GM10266 (cell line): ENCODE measurements at regions not wholly inside any gene's neighbourhood (a gene's known extent, or its start where the extent isn't known, plus 50 kb on each side); places are given as distances from the start of the nearest gene placed in this dataset.

Source experiments
- DNase-seq: peaks from one replicate; pipeline ENCODE4 v3.0.0; 2012; ENCODE audit errors: extremely low spot score
- TF ChIP-seq, protein P1 (sequence below): IDR thresholded peaks from 2 replicates; pipeline ENCODE4 v1.5.1; 2012; ENCODE audit warnings: mild to moderate bottlenecking, low read depth; ENCODE audit not compliant: control insufficient read depth, insufficient read depth; ENCODE audit errors: missing control alignments

DNA sequence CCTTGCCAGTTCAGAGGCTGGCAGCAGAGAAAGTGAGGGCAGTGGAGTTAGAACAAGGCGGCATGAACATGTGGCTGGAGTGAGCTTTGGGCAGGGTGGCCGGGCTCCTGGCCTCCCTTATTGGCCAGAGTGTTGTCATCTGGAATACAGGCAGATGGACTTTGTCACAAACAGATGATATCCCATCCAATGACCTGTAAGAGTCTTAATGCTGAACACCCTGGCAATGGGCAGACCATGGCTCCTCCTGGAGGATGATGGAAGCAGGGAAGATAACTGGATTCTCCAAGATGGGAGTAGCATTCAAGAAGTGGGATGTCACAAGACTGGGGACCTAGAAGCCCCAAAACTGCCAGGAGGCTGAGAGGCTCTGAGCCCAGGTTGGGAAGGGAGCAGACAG, 242.1 kb downstream of the MAFB start:
- TF ChIP-seq, protein P1, sequence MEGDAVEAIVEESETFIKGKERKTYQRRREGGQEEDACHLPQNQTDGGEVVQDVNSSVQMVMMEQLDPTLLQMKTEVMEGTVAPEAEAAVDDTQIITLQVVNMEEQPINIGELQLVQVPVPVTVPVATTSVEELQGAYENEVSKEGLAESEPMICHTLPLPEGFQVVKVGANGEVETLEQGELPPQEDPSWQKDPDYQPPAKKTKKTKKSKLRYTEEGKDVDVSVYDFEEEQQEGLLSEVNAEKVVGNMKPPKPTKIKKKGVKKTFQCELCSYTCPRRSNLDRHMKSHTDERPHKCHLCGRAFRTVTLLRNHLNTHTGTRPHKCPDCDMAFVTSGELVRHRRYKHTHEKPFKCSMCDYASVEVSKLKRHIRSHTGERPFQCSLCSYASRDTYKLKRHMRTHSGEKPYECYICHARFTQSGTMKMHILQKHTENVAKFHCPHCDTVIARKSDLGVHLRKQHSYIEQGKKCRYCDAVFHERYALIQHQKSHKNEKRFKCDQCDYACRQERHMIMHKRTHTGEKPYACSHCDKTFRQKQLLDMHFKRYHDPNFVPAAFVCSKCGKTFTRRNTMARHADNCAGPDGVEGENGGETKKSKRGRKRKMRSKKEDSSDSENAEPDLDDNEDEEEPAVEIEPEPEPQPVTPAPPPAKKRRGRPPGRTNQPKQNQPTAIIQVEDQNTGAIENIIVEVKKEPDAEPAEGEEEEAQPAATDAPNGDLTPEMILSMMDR, result no peak
- DNase-seq, result no peak

GRCh38 chr20:40444516-40444915, 244.5 kb downstream of the MAFB start:
- DNase-seq, result no peak
- TF ChIP-seq, protein P1, result no peak

GRCh38 chr20:40443753-40444152, 245.3 kb downstream of the MAFB start:
- no peak for DNase-seq
- TF ChIP-seq, protein P1, result no peak

DNA sequence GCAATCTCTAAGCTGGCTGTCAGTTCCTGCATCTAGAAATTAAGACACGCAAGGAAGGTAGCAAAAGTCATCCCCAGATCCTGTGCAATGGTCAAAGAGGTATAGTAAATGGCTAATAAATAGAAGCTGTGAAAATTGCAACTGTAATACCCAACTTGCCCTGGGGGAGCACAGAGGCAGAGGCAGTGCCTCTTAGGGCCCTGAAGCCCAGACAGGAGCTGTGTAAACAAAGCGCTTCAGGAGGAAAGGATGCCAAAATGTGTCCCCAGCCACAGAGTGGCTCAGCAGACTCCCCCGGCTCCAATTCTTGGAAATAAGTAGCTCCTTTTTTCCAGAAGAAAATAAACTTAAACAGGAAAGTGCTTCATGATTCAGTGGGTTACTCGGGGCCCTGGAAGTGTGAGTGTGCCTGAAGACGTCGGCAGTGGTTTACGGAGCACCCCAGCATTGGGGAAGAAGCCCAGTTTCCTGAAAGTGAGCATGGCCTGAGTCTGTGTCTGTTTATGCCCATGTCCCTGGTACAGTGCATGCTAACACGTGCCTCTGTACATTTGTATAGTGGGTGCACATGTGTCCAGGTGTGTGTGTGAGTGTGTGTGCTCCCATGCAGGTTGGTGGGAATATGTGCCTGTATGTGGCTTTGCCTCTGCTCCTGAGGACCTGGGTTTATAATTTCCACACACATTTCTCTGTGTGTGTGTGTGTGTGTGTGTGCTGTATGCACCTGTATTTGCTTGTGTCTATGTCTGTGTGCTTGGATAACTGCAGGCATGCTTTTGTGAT, 246.7 kb downstream of the MAFB start:
- TF ChIP-seq, protein P1, result no peak
- DNase-seq, result no peak

- no peak for DNase-seq
- TF ChIP-seq, protein P1, result no peak
Measured at GRCh38 chr20:40441771-40442170, 247.3 kb downstream of the MAFB start.

DNA sequence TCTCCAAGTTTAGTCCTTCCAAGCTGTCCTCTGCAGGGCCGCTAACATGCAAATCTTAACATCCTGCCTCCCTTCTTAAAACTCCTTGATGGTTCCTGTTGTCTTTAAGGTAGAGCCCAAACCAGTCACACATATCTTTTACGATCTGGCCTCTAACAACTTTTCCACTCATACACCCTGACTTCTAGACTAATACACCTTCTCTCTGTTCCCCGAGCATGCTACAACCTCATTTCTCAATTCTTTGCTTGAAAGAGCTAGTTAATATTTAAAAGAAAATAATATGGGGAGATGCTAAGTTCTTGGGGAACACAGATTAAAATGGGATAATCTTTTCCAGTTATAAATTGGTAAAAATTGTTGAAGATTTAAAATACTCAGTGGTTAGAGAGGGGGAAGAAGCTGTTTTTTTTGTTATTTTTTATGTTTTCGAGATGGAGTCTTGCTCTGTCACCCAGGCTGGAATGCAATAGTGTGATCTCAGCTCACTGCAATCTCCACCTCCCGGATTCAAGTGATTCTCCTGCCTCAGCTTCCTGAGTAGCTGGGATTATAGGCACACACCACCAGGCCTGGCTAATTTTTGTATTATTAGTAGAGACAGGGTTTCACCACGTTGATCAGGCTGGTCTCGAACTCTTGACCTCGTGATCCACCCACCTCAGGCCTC, 250.7 kb downstream of the MAFB start:
- TF ChIP-seq, protein P1, result no peak
- DNase-seq, result no peak

DNA sequence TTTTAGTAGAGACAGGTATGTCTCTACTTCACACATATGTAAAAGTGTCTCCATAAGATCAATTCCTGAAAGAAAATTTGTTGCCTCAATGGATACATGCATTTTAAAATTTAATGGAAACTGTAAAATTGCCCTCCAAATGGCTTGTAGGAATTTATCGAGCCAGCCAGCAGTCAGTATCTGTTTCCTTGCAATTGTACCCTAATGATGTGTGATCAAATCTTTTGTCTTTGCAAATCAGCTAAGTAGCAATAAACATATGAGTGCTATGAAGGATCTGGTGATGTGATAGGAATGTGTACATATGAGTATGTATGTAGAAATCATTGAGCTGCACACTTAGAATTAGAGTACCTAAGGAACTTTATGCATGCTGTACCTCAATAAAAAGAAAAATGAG, 253.0 kb downstream of the MAFB start:
- TF ChIP-seq, protein P1, result no peak
- DNase-seq, result no peak
